ENCODE measurements at regions not wholly inside any gene's neighbourhood (a gene's known extent, or its start where the extent isn't known, plus 50 kb on each side); places are given as distances from the start of the nearest gene placed in this dataset.

- no peak for DNase-seq (ENCODE audit: low read depth)
- TF ChIP-seq CTCF (conservative IDR thresholded peaks at IDR 0.05; ENCODE audit: low read depth, low read length) = no peak
- H3K4me3 ChIP-seq (ENCODE audit: low read depth, low read length) = no peak overlapping the region
These were observed 61.7 kb upstream of the PCBD1 start for GRCh38 chr10:70950037-70950436.

GRCh38 chr10:70950801-70951200, 62.4 kb upstream of the PCBD1 start:
- no peak overlapping the region for H3K4me3 ChIP-seq (ENCODE audit: low read depth, low read length)
- no peak for DNase-seq (ENCODE audit: low read depth)
- TF ChIP-seq CTCF (conservative IDR thresholded peaks at IDR 0.05; ENCODE audit: low read depth, low read length) = no peak

- DNase-seq (ENCODE audit: low read depth) = no peak
- no peak for TF ChIP-seq CTCF (conservative IDR thresholded peaks at IDR 0.05; ENCODE audit: low read depth, low read length)
- no peak overlapping the region for H3K4me3 ChIP-seq (ENCODE audit: low read depth, low read length)
These were observed 64.0 kb upstream of the PCBD1 start for GRCh38 chr10:70952401-70952800.

GRCh38 chr10:70952921-70953320, 64.6 kb upstream of the PCBD1 start:
- TF ChIP-seq CTCF (conservative IDR thresholded peaks at IDR 0.05; ENCODE audit: low read depth, low read length) = no peak
- H3K4me3 ChIP-seq (ENCODE audit: low read depth, low read length) = no peak overlapping the region
- DNase-seq (ENCODE audit: low read depth) = no peak

- no peak overlapping the region for H3K4me3 ChIP-seq (ENCODE audit: low read depth, low read length)
- DNase-seq (ENCODE audit: low read depth) = no peak
- TF ChIP-seq CTCF (conservative IDR thresholded peaks at IDR 0.05; ENCODE audit: low read depth, low read length) = no peak
These were observed 66.2 kb upstream of the PCBD1 start for GRCh38 chr10:70954381-70955176.

GRCh38 chr10:70956029-70956759, 67.8 kb upstream of the PCBD1 start:
- no peak overlapping the region for H3K4me3 ChIP-seq (ENCODE audit: low read depth, low read length)
- TF ChIP-seq CTCF (conservative IDR thresholded peaks at IDR 0.05; ENCODE audit: low read depth, low read length) = no peak
- no peak for DNase-seq (ENCODE audit: low read depth)
